K562 (cell line): ENCODE measurements at regions not wholly inside any gene's neighbourhood (a gene's known extent, or its start where the extent isn't known, plus 50 kb on each side); places are given as distances from the start of the nearest gene placed in this dataset.

Experiments used
- ATAC-seq: fragments of 200-7000 bp; cut with Tn5 transposase; 3 replicates; pipeline ENCODE4 v1.9.1; 2020; ENCODE audit warnings: moderate library complexity
- BruUV-seq: library from RNA; stranded (reverse); fragments of 400-500 nt; replicated peaks from 2 replicates; lab custom pipeline; 2021; lab: Mats Ljungman, UMichigan
- CTCF ChIA-PET: fragments of 300-600 bp; formaldehyde crosslinking; extraction: SDS; loops from one replicate; lab custom pipeline; 2021; ENCODE audit warnings: low intra/inter-chr PET ratio; lab: Yijun Ruan, JAX
- POLR2A ChIA-PET: fragments of 300-600, 350-650 bp; sonication (Branson Sonifier 250); formaldehyde crosslinking; extraction: SDS; loops from one replicate; lab custom pipeline; 2021; ENCODE audit warnings: antibody characterized with exemption, inconsistent platforms; lab: Yijun Ruan, JAX
- DNase-seq, 4 experiments: peaks; one replicate each; pipeline versions ENCODE4 v3.0.0 to v3.0.0-alpha.2; 2011 to 2018; ENCODE audit warnings: low spot score in 3 of 4, mixed read lengths in 3 of 4; ENCODE audit errors: extremely low read depth in 1 of 4
- FAIRE-seq: peaks from 2 replicates; lab custom pipeline; 2011; peaks lifted over from hg19 to GRCh38; lab: Jason Lieb, UNC
- H2AFZ ChIP-seq: 2 replicates; pipeline ENCODE4 v1.6.0; 2011; ENCODE audit warnings: low read depth, low read length, control low read depth, inconsistent platforms
- H3K27ac ChIP-seq: fragments of 200-600 bp; 3 replicates; pipeline ENCODE4 v1.8.0; 2011; ENCODE audit warnings: low read depth, mild to moderate bottlenecking, control low read depth, inconsistent platforms, low read length, moderate library complexity, mixed read lengths; ENCODE audit errors: extremely low read depth
- H3K27me3 ChIP-seq, 2 experiments: fragments of 300-600 bp in 1 of 2; 2 replicates in 1 of 2; 3 replicates in 1 of 2; pipeline versions ENCODE4 v1.6.0 to v1.8.0; 2011; ENCODE audit warnings: inconsistent platforms in 2 of 2, low read length in 2 of 2, mild to moderate bottlenecking in 1 of 2, mixed read lengths in 1 of 2, moderate library complexity in 1 of 2; ENCODE audit not compliant: control insufficient read depth in 2 of 2, insufficient read depth in 2 of 2
- H3K36me3 ChIP-seq: fragments of 300-600 bp; 3 replicates; pipeline ENCODE4 v1.8.0; 2011; ENCODE audit warnings: mild to moderate bottlenecking, low read length, inconsistent platforms; ENCODE audit not compliant: control insufficient read depth, insufficient read depth
- H3K4me1 ChIP-seq, 2 experiments: fragments of 200-600 bp in 1 of 2; replicated peaks in 1 of 2; 2 replicates in 1 of 2; 3 replicates in 1 of 2; pipeline versions ENCODE4 v1.5.1 to v1.8.0; 2011; ENCODE audit warnings: inconsistent platforms in 2 of 2, low read length in 2 of 2, mild to moderate bottlenecking in 1 of 2, mixed read lengths in 1 of 2, moderate library complexity in 1 of 2; ENCODE audit not compliant: control insufficient read depth in 2 of 2, insufficient read depth in 2 of 2
- H3K4me2 ChIP-seq: 2 replicates; pipeline ENCODE4 v1.6.1; 2011; ENCODE audit warnings: low read length, control low read depth, inconsistent platforms, mixed read lengths; ENCODE audit not compliant: insufficient read depth
- H3K4me3 ChIP-seq: fragments of 200-600 bp; sonication (generic), shearing (Covaris generic); 2 replicates; pipeline ENCODE4 v1.5.1; 2016; ENCODE audit warnings: control low read depth, inconsistent platforms
- H3K79me2 ChIP-seq: fragments of 200-600 bp; 3 replicates; pipeline ENCODE4 v1.8.0; 2011; ENCODE audit warnings: low read length, inconsistent platforms; ENCODE audit not compliant: control insufficient read depth, insufficient read depth
- H3K9ac ChIP-seq, 2 experiments: 2 replicates each; pipeline versions ENCODE4 v1.6.0 to v1.6.1; 2011; ENCODE audit warnings: low read depth in 2 of 2, low read length in 2 of 2, control low read depth in 1 of 2, inconsistent platforms in 1 of 2, mild to moderate bottlenecking in 1 of 2, mixed read lengths in 1 of 2; ENCODE audit not compliant: insufficient read depth in 1 of 2
- H3K9me1 ChIP-seq: one replicate; pipeline ENCODE4 v1.6.0; 2011; ENCODE audit warnings: inconsistent platforms, mild to moderate bottlenecking, low read length, moderate library complexity; ENCODE audit not compliant: control insufficient read depth, insufficient read depth
- H3K9me3 ChIP-seq: replicated peaks from 2 replicates; pipeline ENCODE4 v1.5.1; 2011; ENCODE audit warnings: low read depth, low read length, inconsistent platforms; ENCODE audit not compliant: control insufficient read depth, insufficient read depth
- H4K20me1 ChIP-seq: replicated peaks from 2 replicates; pipeline ENCODE4 v1.6.1; 2011; ENCODE audit warnings: low read length, inconsistent platforms, mixed read lengths; ENCODE audit not compliant: control insufficient read depth, insufficient read depth
- BDP1 ChIP-seq: IDR thresholded peaks from 3 replicates; pipeline ENCODE4 v1.6.1; 2011; ENCODE audit not compliant: insufficient read length, insufficient read depth
- COPS2 ChIP-seq: fragments of 450-650 bp; conservative IDR thresholded peaks from 2 replicates; pipeline ENCODE4 v1.6.1; 2016; ENCODE audit warnings: mild to moderate bottlenecking, moderate library complexity
- EHMT2 ChIP-seq: fragments of 450-650 bp; IDR thresholded peaks from 2 replicates; pipeline ENCODE4 v1.6.1; 2018; ENCODE audit warnings: antibody characterized with exemption
- ETV1 ChIP-seq: fragments of 450-650 bp; conservative IDR thresholded peaks from 2 replicates; pipeline ENCODE4 v1.6.1; 2016; ENCODE audit warnings: missing genetic modification characterization, control low read depth, low read depth, missing compliant biosample characterization
- FUS ChIP-seq: fragments of 200-400 bp; formaldehyde crosslinking; optimal IDR thresholded peaks from 2 replicates; pipeline ENCODE3; 2017; ENCODE audit warnings: low read depth, low read length
- GATA2 ChIP-seq: sonication (generic); formaldehyde crosslinking; IDR thresholded peaks from 2 replicates; pipeline ENCODE4 v1.4.0; 2020; ENCODE audit warnings: mild to moderate bottlenecking, missing genetic modification reagents
- NBN ChIP-seq: fragments of 450-650 bp; IDR thresholded peaks from 2 replicates; pipeline ENCODE4 v1.6.1; 2016; ENCODE audit warnings: low read depth, mild to moderate bottlenecking
- PCBP2 ChIP-seq: fragments of 200-400 bp; formaldehyde crosslinking; IDR thresholded peaks from 2 replicates; pipeline ENCODE4 v1.6.1; 2018; ENCODE audit warnings: low read length, low read depth, mild to moderate bottlenecking, moderate library complexity; ENCODE audit not compliant: poor library complexity, severe bottlenecking
- U2AF1 ChIP-seq: fragments of 200-400 bp; formaldehyde crosslinking; optimal IDR thresholded peaks from 2 replicates; pipeline ENCODE3; 2017; ENCODE audit warnings: mild to moderate bottlenecking, low read depth, low read length, moderate library complexity
- ZBTB2 ChIP-seq: fragments of 450-650 bp; IDR thresholded peaks from 2 replicates; pipeline ENCODE4 v1.6.1; 2016; ENCODE audit warnings: antibody characterized with exemption
- ZNF140 ChIP-seq: fragments of 250-450 bp; sonication (Bioruptor Pico); IDR thresholded peaks from 2 replicates; pipeline ENCODE4 v1.8.0; 2021; ENCODE audit warnings: moderate library complexity, mild to moderate bottlenecking, inconsistent platforms
- ZNF239 ChIP-seq: fragments of 250-450 bp; sonication (Bioruptor Pico); IDR thresholded peaks from 2 replicates; pipeline ENCODE4 v1.4.0; 2020; ENCODE audit warnings: mild to moderate bottlenecking
- WGBS: fragments of 100-300 bp; shearing (Covaris generic); methylation state at CpG from one replicate; pipeline ENCODE4 v1.1.6; 2016; ENCODE audit warnings: low coverage, mixed read lengths; ENCODE audit not compliant: insufficient coverage; ENCODE audit errors: missing lambda C conversion rate; 5-methylcytosine and 5-hydroxymethylcytosine counted together
- in situ Hi-C: fragments of 300-500 bp; cut with MboI; formaldehyde crosslinking; loops from 4 replicates; pipeline ENCODE4 v1.15.0; 2018; ENCODE audit warnings: inconsistent platforms, mixed read lengths
- intact Hi-C: fragments of 100-400 bp; cut with micrococcal nuclease; formaldehyde crosslinking; loops from 2 replicates; pipeline ENCODE4 v1.14.2; 2022
- TF ChIP-seq, protein P1 (sequence below): fragments of 250-450 bp; sonication (Bioruptor Pico); IDR thresholded peaks from 2 replicates; pipeline ENCODE4 v1.8.0; 2022; ENCODE audit warnings: inconsistent platforms, mild to moderate bottlenecking, moderate library complexity, borderline replicate concordance
- TF ChIP-seq, protein P2 (sequence below): fragments of 450-650 bp; IDR thresholded peaks from one replicate; pipeline ENCODE4 v1.6.1; 2018; ENCODE audit warnings: mild to moderate bottlenecking, moderate library complexity; ENCODE audit not compliant: partially characterized antibody

DNA sequence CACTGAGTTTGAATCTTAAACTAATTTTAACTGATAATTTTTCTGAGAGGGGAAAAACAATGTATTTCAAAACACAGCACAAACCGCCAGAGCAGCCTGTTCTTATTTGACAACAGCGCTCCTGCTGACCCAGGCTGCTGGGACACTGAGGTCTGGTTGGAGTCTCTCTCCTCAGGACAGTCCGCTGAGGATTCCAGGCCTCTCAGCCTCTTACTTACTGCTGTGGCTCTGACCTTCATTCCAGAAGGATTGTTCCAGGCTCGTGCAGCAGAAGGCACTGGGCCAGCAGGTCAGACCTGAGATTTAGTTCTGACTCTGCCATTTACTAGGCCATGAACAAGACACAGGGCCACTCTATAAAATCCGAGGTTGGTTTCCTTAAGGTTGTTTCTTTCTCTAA is 393.6 kb downstream of the TDRD3 start (continued):
- TF ChIP-seq U2AF1, result no peak

DNA sequence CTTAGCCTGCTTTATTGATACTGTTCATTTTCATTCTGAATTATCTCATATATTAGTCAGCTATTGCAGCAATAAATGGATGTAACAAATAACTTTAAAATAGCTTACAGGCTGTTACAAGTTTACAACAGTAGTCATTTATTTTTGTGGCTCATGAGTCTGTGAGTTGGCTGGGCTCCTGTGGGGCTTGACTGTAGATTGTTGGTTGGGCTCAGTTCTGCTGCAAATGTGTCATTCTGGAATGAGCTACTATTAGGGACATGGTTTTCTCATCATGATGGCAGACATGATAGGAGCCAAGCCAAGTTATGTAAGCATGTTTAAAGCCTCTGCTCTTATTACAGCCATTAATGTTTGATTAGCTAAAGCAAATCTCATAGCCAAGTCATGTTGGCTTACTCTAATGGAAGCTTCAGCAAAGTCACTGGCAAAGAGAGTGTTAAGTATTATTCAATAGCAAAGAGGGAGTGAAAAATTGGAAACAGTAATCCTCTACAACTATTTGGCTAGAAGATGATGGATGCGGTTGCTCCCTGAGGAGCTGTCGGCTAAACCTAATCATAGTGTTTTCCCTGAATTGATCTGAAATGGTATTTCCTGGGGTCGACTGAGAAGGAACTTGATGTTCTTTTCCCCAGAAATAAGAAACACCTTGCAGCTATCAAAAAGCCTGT is 391.3 kb downstream of the TDRD3 start:
- H3K27me3 ChIP-seq, result no peaks in the 10 kb centered on the region
- CTCF ChIA-PET, result no interaction called here
- no peaks in the 10 kb centered on the region for H3K9me3 ChIP-seq
- no peaks in the 10 kb centered on the region for H3K4me1 ChIP-seq
- DNase-seq (no peak), FAIRE-seq (no peak), ATAC-seq (no peak)
- no peak overlapping the region for H3K9ac ChIP-seq
- intact Hi-C loops, result no loop called here
- POLR2A ChIA-PET, result no interaction called here
- TF ChIP-seq, protein P1, sequence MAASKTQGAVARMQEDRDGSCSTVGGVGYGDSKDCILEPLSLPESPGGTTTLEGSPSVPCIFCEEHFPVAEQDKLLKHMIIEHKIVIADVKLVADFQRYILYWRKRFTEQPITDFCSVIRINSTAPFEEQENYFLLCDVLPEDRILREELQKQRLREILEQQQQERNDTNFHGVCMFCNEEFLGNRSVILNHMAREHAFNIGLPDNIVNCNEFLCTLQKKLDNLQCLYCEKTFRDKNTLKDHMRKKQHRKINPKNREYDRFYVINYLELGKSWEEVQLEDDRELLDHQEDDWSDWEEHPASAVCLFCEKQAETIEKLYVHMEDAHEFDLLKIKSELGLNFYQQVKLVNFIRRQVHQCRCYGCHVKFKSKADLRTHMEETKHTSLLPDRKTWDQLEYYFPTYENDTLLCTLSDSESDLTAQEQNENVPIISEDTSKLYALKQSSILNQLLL (CRISPR knock-in tag), result no peak
- TF ChIP-seq ZNF239 (CRISPR knock-in tag) (no peak), NBN (no peak), COPS2 (no peak), FUS (no peak), PCBP2 (no peak), BDP1 (no peak), EHMT2 (no peak), ETV1 (tag) (no peak), ZBTB2 (no peak), ZNF140 (CRISPR knock-in tag) (no peak), GATA2 (no peak)
- TF ChIP-seq, protein P2, sequence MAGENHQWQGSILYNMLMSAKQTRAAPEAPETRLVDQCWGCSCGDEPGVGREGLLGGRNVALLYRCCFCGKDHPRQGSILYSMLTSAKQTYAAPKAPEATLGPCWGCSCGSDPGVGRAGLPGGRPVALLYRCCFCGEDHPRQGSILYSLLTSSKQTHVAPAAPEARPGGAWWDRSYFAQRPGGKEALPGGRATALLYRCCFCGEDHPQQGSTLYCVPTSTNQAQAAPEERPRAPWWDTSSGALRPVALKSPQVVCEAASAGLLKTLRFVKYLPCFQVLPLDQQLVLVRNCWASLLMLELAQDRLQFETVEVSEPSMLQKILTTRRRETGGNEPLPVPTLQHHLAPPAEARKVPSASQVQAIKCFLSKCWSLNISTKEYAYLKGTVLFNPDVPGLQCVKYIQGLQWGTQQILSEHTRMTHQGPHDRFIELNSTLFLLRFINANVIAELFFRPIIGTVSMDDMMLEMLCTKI, result no peak
- no peak overlapping the region for H3K4me3 ChIP-seq
- no peaks in the 10 kb centered on the region for H4K20me1 ChIP-seq
- H3K27ac ChIP-seq, result no peak overlapping the region
- in situ Hi-C loops, result no loop called here
- BruUV-seq, result no TSS peak
- H3K4me2 ChIP-seq, result no peak overlapping the region
- WGBS, result 0% methylated on average over 3 of the region's 3 CpGs
- no peak overlapping the region for H2AFZ ChIP-seq
- no peaks in the 10 kb centered on the region for H3K9me1 ChIP-seq
- no peaks in the 10 kb centered on the region for H3K79me2 ChIP-seq
- no peaks in the 10 kb centered on the region for H3K36me3 ChIP-seq
